HepG2 (cell line): ENCODE measurements at regions not wholly inside any gene's neighbourhood (a gene's known extent, or its start where the extent isn't known, plus 50 kb on each side); places are given as distances from the start of the nearest gene placed in this dataset.
A peak's percentile ranks its signal among the peaks of the same experiment; 100 is the strongest.

Experiments used
- ATAC-seq: fragments of 200-7000 bp; cut with Tn5 transposase; 3 replicates; pipeline ENCODE4 v1.9.1; 2020; ENCODE audit warnings: mild to moderate bottlenecking, moderate library complexity
- BruUV-seq: library from RNA; stranded (reverse); fragments of 400-500 nt; replicated peaks from 2 replicates; lab custom pipeline; 2021; lab: Mats Ljungman, UMichigan
- CTCF ChIA-PET: fragments of 300-600 bp; formaldehyde crosslinking; extraction: SDS; loops from one replicate; lab custom pipeline; 2021; ENCODE audit warnings: low total read pairs, inconsistent platforms, low intra/inter-chr PET ratio; lab: Yijun Ruan, JAX
- POLR2A ChIA-PET: fragments of 350-600 bp; sonication (Branson Sonifier 250); formaldehyde crosslinking; loops from one replicate; lab custom pipeline; 2020; ENCODE audit warnings: antibody characterized with exemption, inconsistent platforms; lab: Yijun Ruan, JAX
- DNase-seq: peaks from one replicate; pipeline ENCODE4 v3.0.0-alpha.2; 2015; ENCODE audit warnings: low spot score
- FAIRE-seq: peaks from 3 replicates; lab custom pipeline; 2011; peaks lifted over from hg19 to GRCh38; lab: Jason Lieb, UNC
- H2AFZ ChIP-seq: one replicate; pipeline ENCODE4 v1.6.1; 2011; ENCODE audit warnings: low read length, inconsistent platforms
- H3K27ac ChIP-seq: fragments of 300-600 bp; 3 replicates; pipeline ENCODE4 v1.8.0; 2011; ENCODE audit warnings: mixed run types, mild to moderate bottlenecking, mixed read lengths, low read length, inconsistent platforms; ENCODE audit not compliant: insufficient read depth; ENCODE audit errors: extremely low read length
- H3K27me3 ChIP-seq, 2 experiments: fragments of 200-600 bp in 1 of 2; 2 replicates in 1 of 2; 3 replicates in 1 of 2; pipeline versions ENCODE4 v1.6.0 to v1.8.0; 2011; ENCODE audit warnings: low read length in 2 of 2, mild to moderate bottlenecking in 2 of 2, moderate library complexity in 2 of 2, inconsistent platforms in 1 of 2; ENCODE audit not compliant: insufficient read depth in 2 of 2, control insufficient read depth in 1 of 2
- H3K36me3 ChIP-seq, 2 experiments: fragments of 200-600 bp in 1 of 2; replicated peaks in 1 of 2; 2 replicates in 1 of 2; 3 replicates in 1 of 2; pipeline versions ENCODE4 v1.5.1 to v1.8.0; 2011; ENCODE audit warnings: low read length in 2 of 2, inconsistent platforms in 1 of 2; ENCODE audit not compliant: insufficient read depth in 2 of 2, control insufficient read depth in 1 of 2
- H3K4me1 ChIP-seq: 2 replicates; pipeline ENCODE4 v1.5.1; 2012; ENCODE audit warnings: low read length, inconsistent platforms; ENCODE audit not compliant: insufficient read depth
- H3K4me2 ChIP-seq: 2 replicates; pipeline ENCODE4 v1.6.0; 2011; ENCODE audit warnings: low read depth, low read length, inconsistent platforms
- H3K4me3 ChIP-seq, 3 experiments: fragments of 200-600 bp in 1 of 3; sonication (generic), shearing (Covaris generic) in 1 of 3; replicated peaks in 1 of 3; 2 replicates each; pipeline ENCODE4 v1.5.1; 2011 to 2016; ENCODE audit warnings: low read length in 3 of 3, inconsistent platforms in 2 of 3, low read depth in 2 of 3, mild to moderate bottlenecking in 2 of 3, control low read depth in 1 of 3, mixed read lengths in 1 of 3; ENCODE audit not compliant: insufficient read depth in 1 of 3
- H3K79me2 ChIP-seq: one replicate; pipeline ENCODE4 v1.6.1; 2011; ENCODE audit warnings: low read length, inconsistent platforms; ENCODE audit not compliant: insufficient read depth
- H3K9ac ChIP-seq: 2 replicates; pipeline ENCODE4 v1.6.0; 2011; ENCODE audit warnings: mild to moderate bottlenecking, low read depth, low read length, inconsistent platforms; ENCODE audit not compliant: insufficient read depth
- H3K9me3 ChIP-seq: 2 replicates; pipeline ENCODE4 v1.5.1; 2012; ENCODE audit warnings: mild to moderate bottlenecking, low read length
- H4K20me1 ChIP-seq: 2 replicates; pipeline ENCODE4 v1.6.0; 2011; ENCODE audit warnings: inconsistent platforms, mild to moderate bottlenecking, low read length, moderate library complexity; ENCODE audit not compliant: insufficient read depth
- CEBPB ChIP-seq: IDR thresholded peaks from 2 replicates; pipeline ENCODE4 v1.6.1; 2011; ENCODE audit warnings: low read depth, low read length, improper control_type of control experiment, borderline replicate concordance
- MAFF ChIP-seq: IDR thresholded peaks from 2 replicates; pipeline ENCODE4 v1.6.1; 2011; ENCODE audit warnings: low read depth, low read length, improper control_type of control experiment
- MAFK ChIP-seq, 2 experiments: IDR thresholded peaks in 1 of 2; conservative IDR thresholded peaks in 1 of 2; 2 replicates each; pipeline ENCODE4 v1.6.1; 2011; ENCODE audit warnings: improper control_type of control experiment in 2 of 2, low read length in 2 of 2
- RFXAP ChIP-seq: sonication (generic); formaldehyde crosslinking; IDR thresholded peaks from 2 replicates; pipeline ENCODE4 v1.4.0; 2020; ENCODE audit warnings: missing genetic modification reagents, borderline replicate concordance
- SMAD9 ChIP-seq: sonication (generic); formaldehyde crosslinking; IDR thresholded peaks from 2 replicates; pipeline ENCODE4 v1.5.1; 2020; ENCODE audit warnings: mild to moderate bottlenecking, missing genetic modification reagents
- SUZ12 ChIP-seq: fragments of 150-350 bp; IDR thresholded peaks from 2 replicates; pipeline ENCODE4 v1.6.1; 2014; ENCODE audit warnings: low read depth, low read length
- WIZ ChIP-seq: sonication (generic); formaldehyde crosslinking; IDR thresholded peaks from 2 replicates; pipeline ENCODE4 v1.5.1; 2020; ENCODE audit warnings: mild to moderate bottlenecking, missing genetic modification reagents
- ZMAT3 ChIP-seq: sonication (generic); formaldehyde crosslinking; conservative IDR thresholded peaks from 2 replicates; pipeline ENCODE4 v1.7.0; 2021; ENCODE audit warnings: missing genetic modification reagents
- in situ Hi-C: cut with HindIII; loops from 2 replicates; pipeline ENCODE4 v1.10.0; 2017; ENCODE audit warnings: low pct_unique_long_range_greater_than_20kb; ENCODE audit not compliant: extremely low pct_ligation_motif_present
- intact Hi-C: fragments of 100-400 bp; cut with micrococcal nuclease; formaldehyde crosslinking; loops from one replicate; pipeline ENCODE4 v1.10.0; 2022; ENCODE audit not compliant: unreplicated experiment
- TF ChIP-seq, protein P1 (sequence below): sonication (generic); formaldehyde crosslinking; IDR thresholded peaks from 2 replicates; pipeline ENCODE4 v1.9.0; 2021; ENCODE audit warnings: missing genetic modification reagents, borderline replicate concordance
- TF ChIP-seq, protein P2 (sequence below), 2 experiments: sonication (generic) in 1 of 2; formaldehyde crosslinking in 1 of 2; IDR thresholded peaks; 2 replicates each; pipeline versions ENCODE4 v1.4.0 to v1.6.1; 2016 to 2020; ENCODE audit warnings: borderline replicate concordance in 1 of 2, low read depth in 1 of 2, mild to moderate bottlenecking in 1 of 2, missing genetic modification reagents in 1 of 2
- TF ChIP-seq, protein P3 (sequence below): fragments of 450-650 bp; IDR thresholded peaks from 2 replicates; pipeline ENCODE4 v1.6.1; 2017

GRCh38 chr6:90887764-90888163 is 300.9 kb upstream of the MAP3K7 start:
- Histone ChIP-seq H3K9me3 (no peaks in the 10 kb centered on the region), H3K79me2 (no peaks in the 10 kb centered on the region), H3K36me3 (no peaks in the 10 kb centered on the region), H2AFZ (no peak overlapping the region), H3K4me2 (no peak overlapping the region), H3K4me1 (no peaks in the 10 kb centered on the region), H3K27ac (no peak overlapping the region), H3K9ac (no peak overlapping the region), H3K4me3 (no peak overlapping the region), H3K27me3 (peaks cover 0 to 3% of the 10 kb centered on the region in 2 experiments; a peak in 1 of 5 replicates), H4K20me1 (no peaks in the 10 kb centered on the region)
- ChIA-PET POLR2A (no interaction called here), CTCF (no interaction called here)
- TF ChIP-seq CEBPB = 0 out of 2 replicates have a peak, but pooled peaks have one; percentile 19
- no peak for TF ChIP-seq RFXAP (CRISPR knock-in tag)
- TF ChIP-seq, protein P1, sequence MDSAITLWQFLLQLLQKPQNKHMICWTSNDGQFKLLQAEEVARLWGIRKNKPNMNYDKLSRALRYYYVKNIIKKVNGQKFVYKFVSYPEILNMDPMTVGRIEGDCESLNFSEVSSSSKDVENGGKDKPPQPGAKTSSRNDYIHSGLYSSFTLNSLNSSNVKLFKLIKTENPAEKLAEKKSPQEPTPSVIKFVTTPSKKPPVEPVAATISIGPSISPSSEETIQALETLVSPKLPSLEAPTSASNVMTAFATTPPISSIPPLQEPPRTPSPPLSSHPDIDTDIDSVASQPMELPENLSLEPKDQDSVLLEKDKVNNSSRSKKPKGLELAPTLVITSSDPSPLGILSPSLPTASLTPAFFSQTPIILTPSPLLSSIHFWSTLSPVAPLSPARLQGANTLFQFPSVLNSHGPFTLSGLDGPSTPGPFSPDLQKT (CRISPR knock-in tag) = no peak
- peak; percentile 57 to 58; a peak in 3 of 4 replicates for TF ChIP-seq MAFK (conservative IDR thresholded peaks at IDR 0.05 in 1 of 2, IDR thresholded peaks at IDR 0.05 in 1 of 2; ENCODE audit: low read length in 2 of 2)
- no peak for TF ChIP-seq ZMAT3 (CRISPR knock-in tag)
- TF ChIP-seq MAFF = peak; percentile 54
- TF ChIP-seq, protein P2, sequence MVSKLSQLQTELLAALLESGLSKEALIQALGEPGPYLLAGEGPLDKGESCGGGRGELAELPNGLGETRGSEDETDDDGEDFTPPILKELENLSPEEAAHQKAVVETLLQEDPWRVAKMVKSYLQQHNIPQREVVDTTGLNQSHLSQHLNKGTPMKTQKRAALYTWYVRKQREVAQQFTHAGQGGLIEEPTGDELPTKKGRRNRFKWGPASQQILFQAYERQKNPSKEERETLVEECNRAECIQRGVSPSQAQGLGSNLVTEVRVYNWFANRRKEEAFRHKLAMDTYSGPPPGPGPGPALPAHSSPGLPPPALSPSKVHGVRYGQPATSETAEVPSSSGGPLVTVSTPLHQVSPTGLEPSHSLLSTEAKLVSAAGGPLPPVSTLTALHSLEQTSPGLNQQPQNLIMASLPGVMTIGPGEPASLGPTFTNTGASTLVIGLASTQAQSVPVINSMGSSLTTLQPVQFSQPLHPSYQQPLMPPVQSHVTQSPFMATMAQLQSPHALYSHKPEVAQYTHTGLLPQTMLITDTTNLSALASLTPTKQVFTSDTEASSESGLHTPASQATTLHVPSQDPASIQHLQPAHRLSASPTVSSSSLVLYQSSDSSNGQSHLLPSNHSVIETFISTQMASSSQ (IDR thresholded peaks at IDR 0.05; ENCODE audit: low read depth) = no peak
- TF ChIP-seq, protein P2 (CRISPR knock-in tag; IDR thresholded peaks at IDR 0.05; ENCODE audit: borderline replicate concordance) = no peak
- TF ChIP-seq, protein P3, sequence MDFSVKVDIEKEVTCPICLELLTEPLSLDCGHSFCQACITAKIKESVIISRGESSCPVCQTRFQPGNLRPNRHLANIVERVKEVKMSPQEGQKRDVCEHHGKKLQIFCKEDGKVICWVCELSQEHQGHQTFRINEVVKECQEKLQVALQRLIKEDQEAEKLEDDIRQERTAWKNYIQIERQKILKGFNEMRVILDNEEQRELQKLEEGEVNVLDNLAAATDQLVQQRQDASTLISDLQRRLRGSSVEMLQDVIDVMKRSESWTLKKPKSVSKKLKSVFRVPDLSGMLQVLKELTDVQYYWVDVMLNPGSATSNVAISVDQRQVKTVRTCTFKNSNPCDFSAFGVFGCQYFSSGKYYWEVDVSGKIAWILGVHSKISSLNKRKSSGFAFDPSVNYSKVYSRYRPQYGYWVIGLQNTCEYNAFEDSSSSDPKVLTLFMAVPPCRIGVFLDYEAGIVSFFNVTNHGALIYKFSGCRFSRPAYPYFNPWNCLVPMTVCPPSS = no peak
- TF ChIP-seq SMAD9 (CRISPR knock-in tag) = no peak
- TF ChIP-seq WIZ (CRISPR knock-in tag) = no peak
- no peak for TF ChIP-seq SUZ12
- no peak for ATAC-seq
- in situ Hi-C loops (no loop called here), intact Hi-C loops (no loop called here)
- no peak for DNase-seq
- no peak for FAIRE-seq
- BruUV-seq = no TSS peak
